PC-9 (cell line): ENCODE measurements at regions not wholly inside any gene's neighbourhood (a gene's known extent, or its start where the extent isn't known, plus 50 kb on each side); places are given as distances from the start of the nearest gene placed in this dataset.

Source experiments
- BruUV-seq: library from RNA; stranded (reverse); fragments of 400-500 nt; replicated peaks from 2 replicates; lab custom pipeline; 2021; lab: Mats Ljungman, UMichigan
- CTCF ChIA-PET: fragments of 300-600 bp; sonication (Branson Sonifier 250); formaldehyde crosslinking; loops from one replicate; lab custom pipeline; 2022; ENCODE audit warnings: antibody characterized with exemption; lab: Charles Lee
- POLR2A ChIA-PET: fragments of 300-600 bp; sonication (Branson Sonifier 250); formaldehyde crosslinking; loops from one replicate; lab custom pipeline; 2022; ENCODE audit warnings: antibody characterized with exemption; ENCODE audit not compliant: unreplicated experiment; lab: Charles Lee
- DNase-seq, 2 experiments: peaks; one replicate each; pipeline versions ENCODE4 v3.0.0 to v3.0.0-alpha.2; 2015 to 2022; ENCODE audit warnings: mixed read lengths in 1 of 2
- H2AFZ ChIP-seq: fragments of 200-600 bp; sonication (generic); 2 replicates; pipeline ENCODE4 v1.8.1; 2017; ENCODE audit warnings: antibody characterized with exemption
- H3F3A ChIP-seq: fragments of 200-600 bp; sonication (generic); 2 replicates; pipeline ENCODE4 v1.8.1; 2017; ENCODE audit warnings: antibody characterized with exemption, mild to moderate bottlenecking, low read depth; ENCODE audit not compliant: insufficient read depth
- H3K27ac ChIP-seq: fragments of 200-600 bp; sonication (generic); 2 replicates; pipeline ENCODE4 v1.6.1; 2016; ENCODE audit warnings: mixed run types
- H3K27me3 ChIP-seq: fragments of 200-600 bp; sonication (generic); 2 replicates; pipeline ENCODE4 v1.6.1; 2016; ENCODE audit warnings: low read depth, mixed run types; ENCODE audit not compliant: insufficient read depth
- H3K36me3 ChIP-seq: fragments of 200-600 bp; sonication (generic); 2 replicates; pipeline ENCODE4 v1.6.1; 2016; ENCODE audit warnings: low read depth, mixed run types
- H3K4me1 ChIP-seq: fragments of 200-600 bp; sonication (generic); replicated peaks from 2 replicates; pipeline ENCODE4 v1.6.1; 2016; ENCODE audit warnings: mixed run types; ENCODE audit not compliant: insufficient read depth
- H3K4me2 ChIP-seq: fragments of 200-600 bp; sonication (generic); 2 replicates; pipeline ENCODE4 v1.6.1; 2017; ENCODE audit warnings: mixed run types
- H3K4me3 ChIP-seq: fragments of 200-600 bp; sonication (generic); 2 replicates; pipeline ENCODE4 v1.6.1; 2016; ENCODE audit warnings: mixed run types
- H3K79me2 ChIP-seq: fragments of 200-600 bp; sonication (generic); 2 replicates; pipeline ENCODE4 v1.6.1; 2017; ENCODE audit warnings: low read depth, mixed run types
- H3K9me2 ChIP-seq: fragments of 200-600 bp; sonication (generic); 2 replicates; pipeline ENCODE4 v1.8.1; 2017; ENCODE audit warnings: mild to moderate bottlenecking; ENCODE audit not compliant: insufficient read depth
- H3K9me3 ChIP-seq: fragments of 200-600 bp; sonication (generic); 2 replicates; pipeline ENCODE4 v1.8.1; 2016; ENCODE audit warnings: low read depth; ENCODE audit not compliant: insufficient read depth
- H4K20me1 ChIP-seq: fragments of 200-600 bp; sonication (generic); 2 replicates; pipeline ENCODE4 v1.8.1; 2017; ENCODE audit not compliant: insufficient read depth
- EZH2 ChIP-seq: fragments of 200-600 bp; sonication (generic); IDR thresholded peaks from 2 replicates; pipeline ENCODE4 v1.8.0; 2017; ENCODE audit warnings: antibody characterized with exemption, low read depth
- intact Hi-C: fragments of 100-400 bp; cut with micrococcal nuclease; formaldehyde crosslinking; loops from one replicate; pipeline ENCODE4 v1.10.0; 2022; ENCODE audit not compliant: unreplicated experiment
- TF ChIP-seq, protein P1 (sequence below): fragments of 200-600 bp; sonication (generic); conservative IDR thresholded peaks from 2 replicates; pipeline ENCODE4 v1.6.1; 2017; ENCODE audit warnings: mixed run types, antibody characterized with exemption, mild to moderate bottlenecking, moderate library complexity

- H3K4me1 ChIP-seq, result no peaks in the 10 kb centered on the region
- H3K4me3 ChIP-seq, result no peak overlapping the region
- no peaks in the 10 kb centered on the region for H3K36me3 ChIP-seq
- H3K27me3 ChIP-seq, result peaks cover 18% of the 10 kb centered on the region; the same call in 1 of the 2 replicates
- H3K9me2 ChIP-seq, result no peaks in the 10 kb centered on the region
- no peaks in the 10 kb centered on the region for H3K9me3 ChIP-seq
- BruUV-seq, result no TSS peak
- TF ChIP-seq, protein P1, sequence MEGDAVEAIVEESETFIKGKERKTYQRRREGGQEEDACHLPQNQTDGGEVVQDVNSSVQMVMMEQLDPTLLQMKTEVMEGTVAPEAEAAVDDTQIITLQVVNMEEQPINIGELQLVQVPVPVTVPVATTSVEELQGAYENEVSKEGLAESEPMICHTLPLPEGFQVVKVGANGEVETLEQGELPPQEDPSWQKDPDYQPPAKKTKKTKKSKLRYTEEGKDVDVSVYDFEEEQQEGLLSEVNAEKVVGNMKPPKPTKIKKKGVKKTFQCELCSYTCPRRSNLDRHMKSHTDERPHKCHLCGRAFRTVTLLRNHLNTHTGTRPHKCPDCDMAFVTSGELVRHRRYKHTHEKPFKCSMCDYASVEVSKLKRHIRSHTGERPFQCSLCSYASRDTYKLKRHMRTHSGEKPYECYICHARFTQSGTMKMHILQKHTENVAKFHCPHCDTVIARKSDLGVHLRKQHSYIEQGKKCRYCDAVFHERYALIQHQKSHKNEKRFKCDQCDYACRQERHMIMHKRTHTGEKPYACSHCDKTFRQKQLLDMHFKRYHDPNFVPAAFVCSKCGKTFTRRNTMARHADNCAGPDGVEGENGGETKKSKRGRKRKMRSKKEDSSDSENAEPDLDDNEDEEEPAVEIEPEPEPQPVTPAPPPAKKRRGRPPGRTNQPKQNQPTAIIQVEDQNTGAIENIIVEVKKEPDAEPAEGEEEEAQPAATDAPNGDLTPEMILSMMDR, result no peak
- TF ChIP-seq EZH2, result no peak
- no peaks in the 10 kb centered on the region for H3F3A ChIP-seq
- no peak overlapping the region for H2AFZ ChIP-seq
- no peaks in the 10 kb centered on the region for H3K79me2 ChIP-seq
- POLR2A ChIA-PET, result no interaction called here
- H3K4me2 ChIP-seq, result no peak overlapping the region
- no peak overlapping the region for H3K27ac ChIP-seq
- CTCF ChIA-PET, result no interaction called here
- intact Hi-C loops, result no loop called here
- DNase-seq, result no peak
- no peaks in the 10 kb centered on the region for H4K20me1 ChIP-seq
These were observed 243.9 kb upstream of the MYOCD start for GRCh38 chr17:12421646-12422306.

- Histone ChIP-seq H3K36me3 (no peaks in the 10 kb centered on the region), H3K4me1 (no peaks in the 10 kb centered on the region), H4K20me1 (no peaks in the 10 kb centered on the region), H3K4me2 (no peak overlapping the region), H3F3A (no peaks in the 10 kb centered on the region), H2AFZ (no peak overlapping the region), H3K27me3 (peaks cover 18% of the 10 kb centered on the region; the same call in 1 of the 2 replicates), H3K4me3 (no peak overlapping the region), H3K9me2 (no peaks in the 10 kb centered on the region), H3K27ac (no peak overlapping the region), H3K9me3 (no peaks in the 10 kb centered on the region), H3K79me2 (no peaks in the 10 kb centered on the region)
- BruUV-seq, result no TSS peak
- CTCF ChIA-PET, result no interaction called here
- intact Hi-C loops, result no loop called here
- POLR2A ChIA-PET, result no interaction called here
- DNase-seq, result no peak
- TF ChIP-seq EZH2, result no peak
- TF ChIP-seq, protein P1, result no peak
These were observed 243.0 kb upstream of the MYOCD start for GRCh38 chr17:12422651-12423050.

GRCh38 chr17:12423337-12423736 is 242.4 kb upstream of the MYOCD start:
- intact Hi-C loops, result no loop called here
- Histone ChIP-seq H3K27ac (no peak overlapping the region), H4K20me1 (no peaks in the 10 kb centered on the region), H3K36me3 (no peaks in the 10 kb centered on the region), H3K9me2 (no peaks in the 10 kb centered on the region), H2AFZ (no peak overlapping the region), H3K27me3 (peaks cover 18% of the 10 kb centered on the region; the same call in 1 of the 2 replicates), H3K4me2 (no peak overlapping the region), H3K9me3 (no peaks in the 10 kb centered on the region), H3K4me3 (no peak overlapping the region), H3F3A (no peaks in the 10 kb centered on the region), H3K79me2 (no peaks in the 10 kb centered on the region), H3K4me1 (no peaks in the 10 kb centered on the region)
- ChIA-PET POLR2A (no interaction called here), CTCF (no interaction called here)
- DNase-seq, result no peak
- no peak for TF ChIP-seq EZH2
- TF ChIP-seq, protein P1, result no peak
- no TSS peak for BruUV-seq
